ENCODE measurements at regions not wholly inside any gene's neighbourhood (a gene's known extent, or its start where the extent isn't known, plus 50 kb on each side); places are given as distances from the start of the nearest gene placed in this dataset.

DNA sequence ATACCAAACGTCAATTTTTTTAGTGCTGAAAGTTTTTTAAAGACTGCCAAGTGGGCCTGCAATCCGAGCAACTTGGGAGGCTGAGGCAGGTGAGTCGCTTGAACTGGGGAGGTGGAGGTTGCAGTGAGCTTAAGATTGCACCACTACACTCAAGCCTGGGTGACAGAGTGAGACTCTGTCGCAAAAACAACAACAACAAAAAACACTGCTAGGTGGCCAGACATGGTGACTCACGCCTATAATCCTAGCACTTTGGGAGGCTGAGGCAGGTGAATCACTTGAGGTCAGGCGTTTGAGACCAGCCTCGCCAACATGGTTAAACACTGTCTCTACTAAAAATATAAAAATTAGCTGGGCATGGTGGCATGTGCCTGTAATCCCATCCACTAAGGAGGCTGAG is 202.8 kb upstream of the COPS8 start:
- DNase-seq: no peak

DNA sequence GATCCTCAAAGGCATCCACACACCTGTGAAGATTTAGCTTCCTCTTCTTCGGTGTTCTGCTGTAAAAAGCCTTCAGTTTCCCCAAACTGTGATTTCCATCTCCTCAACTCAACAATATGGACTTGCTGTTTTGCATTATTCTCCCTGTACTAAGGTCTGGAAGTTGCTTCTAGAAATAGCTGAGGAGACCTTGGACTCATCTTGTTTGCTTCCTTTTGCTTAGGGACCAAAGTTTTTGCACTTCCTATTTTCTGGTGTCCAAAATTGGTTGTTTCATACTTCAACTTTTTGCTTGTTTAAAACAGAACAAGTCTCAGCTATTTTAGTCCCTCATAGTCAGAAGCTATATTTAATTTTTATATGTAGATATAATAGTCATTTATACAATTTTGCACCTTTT is 201.9 kb upstream of the COPS8 start:
- no peak for DNase-seq

DNA sequence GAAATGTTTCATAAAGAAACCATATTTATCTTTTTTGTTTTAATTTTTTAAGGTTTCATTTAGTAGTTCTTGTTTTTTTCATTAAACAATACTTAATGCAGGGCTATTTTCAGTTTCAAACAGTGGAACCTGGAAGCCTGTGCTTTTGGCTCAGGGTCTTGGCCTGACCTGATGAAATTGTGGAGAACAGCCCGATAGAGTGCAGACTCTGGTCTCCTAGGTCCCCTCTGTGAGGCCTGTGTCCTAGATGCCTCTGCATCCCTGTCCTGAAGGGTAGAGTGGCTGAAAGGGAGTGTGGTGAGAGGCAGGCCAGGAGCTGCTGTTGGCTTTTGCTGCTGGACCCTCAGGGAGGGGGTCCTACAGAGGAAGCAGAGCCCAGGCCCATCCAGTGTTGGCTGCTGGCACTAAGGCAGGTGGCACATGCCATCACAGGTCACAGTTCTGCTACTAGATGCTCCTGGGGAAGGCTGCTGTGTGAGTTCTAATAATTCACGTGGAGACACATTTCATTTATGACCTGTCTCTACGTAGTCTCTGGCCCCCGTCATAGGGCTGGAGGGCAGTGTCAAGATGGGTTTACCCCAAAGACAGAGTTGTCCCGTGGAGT is 201.0 kb upstream of the COPS8 start:
- no peak for DNase-seq

DNA sequence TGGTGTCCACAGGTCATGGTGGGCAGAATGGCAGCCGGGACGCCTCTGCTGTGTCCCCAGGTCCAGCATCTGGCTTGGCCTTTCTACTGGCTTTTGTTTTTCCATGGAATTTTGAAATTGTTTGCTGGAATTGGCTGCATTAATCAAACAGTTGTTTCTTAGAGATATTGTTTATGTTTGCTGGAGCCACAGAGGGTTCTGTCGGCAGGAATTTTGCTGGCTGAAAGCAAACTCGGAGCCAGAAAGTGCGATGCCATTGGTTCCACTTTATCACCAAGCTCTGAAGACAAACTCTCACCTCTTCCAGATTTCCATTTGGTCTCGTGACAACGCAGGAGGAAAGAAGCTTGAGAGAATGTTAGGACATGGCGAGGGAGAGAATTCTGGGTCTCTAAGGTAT is 199.2 kb upstream of the COPS8 start:
- DNase-seq: no peak

DNA sequence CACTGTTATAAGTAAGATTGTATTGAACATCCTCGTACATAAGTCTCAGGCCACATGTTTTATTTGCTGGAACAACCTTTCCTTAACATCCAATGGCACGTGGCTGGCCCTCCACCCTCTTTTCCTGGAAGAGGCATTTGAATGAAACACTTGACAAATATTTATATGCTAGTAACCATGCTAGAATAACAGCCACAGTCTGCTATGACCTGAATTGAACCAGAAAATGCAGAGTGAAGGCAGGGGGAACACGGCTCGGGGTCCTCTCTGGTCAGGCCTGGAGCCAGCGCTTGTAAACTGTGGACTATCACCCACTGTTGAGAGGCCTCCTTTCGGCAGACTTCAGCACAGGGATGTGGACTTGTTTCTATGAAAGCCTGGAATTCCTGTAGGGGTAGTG is 198.2 kb upstream of the COPS8 start:
- no peak for DNase-seq

DNA sequence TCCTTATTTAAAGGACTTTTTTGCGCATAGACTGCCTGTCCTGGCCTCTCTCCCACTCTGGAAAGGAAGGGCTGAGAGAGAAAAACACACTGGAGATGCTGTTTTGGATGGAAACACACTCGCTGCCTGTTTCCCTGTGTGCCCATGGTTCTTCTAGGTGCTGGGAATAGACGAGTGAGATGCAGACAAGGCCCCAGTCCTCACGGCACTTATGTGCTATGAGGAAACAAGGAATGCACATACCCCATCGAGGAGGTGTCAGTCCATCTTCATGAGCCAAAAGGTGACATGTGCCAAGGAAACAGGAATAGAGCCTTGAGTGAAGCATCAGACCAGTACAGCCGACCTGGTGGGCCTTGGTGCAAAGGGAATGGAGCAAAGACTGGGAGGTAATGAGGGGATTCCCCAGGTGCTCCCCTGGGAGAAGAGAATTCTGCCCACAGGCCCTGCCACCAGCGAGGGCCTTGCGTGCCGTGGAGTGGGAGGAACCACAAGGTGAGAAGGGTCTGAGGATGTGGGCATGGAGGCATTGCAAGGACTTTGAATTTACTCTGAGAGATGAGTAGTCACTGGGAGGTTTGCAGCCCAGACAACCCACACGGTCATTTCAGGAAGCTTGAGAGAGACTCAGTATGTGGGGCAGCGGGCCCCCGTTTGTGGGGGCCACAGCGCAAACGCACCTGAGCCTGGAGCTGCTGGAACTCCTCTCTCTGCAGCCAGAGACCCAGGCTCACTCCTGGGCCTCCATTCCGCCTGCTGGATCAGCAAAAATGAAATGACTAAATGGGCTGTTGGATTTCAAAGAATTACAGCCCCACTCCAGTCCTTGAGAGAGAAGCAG is 197.5 kb upstream of the COPS8 start:
- DNase-seq: no peak

DNA sequence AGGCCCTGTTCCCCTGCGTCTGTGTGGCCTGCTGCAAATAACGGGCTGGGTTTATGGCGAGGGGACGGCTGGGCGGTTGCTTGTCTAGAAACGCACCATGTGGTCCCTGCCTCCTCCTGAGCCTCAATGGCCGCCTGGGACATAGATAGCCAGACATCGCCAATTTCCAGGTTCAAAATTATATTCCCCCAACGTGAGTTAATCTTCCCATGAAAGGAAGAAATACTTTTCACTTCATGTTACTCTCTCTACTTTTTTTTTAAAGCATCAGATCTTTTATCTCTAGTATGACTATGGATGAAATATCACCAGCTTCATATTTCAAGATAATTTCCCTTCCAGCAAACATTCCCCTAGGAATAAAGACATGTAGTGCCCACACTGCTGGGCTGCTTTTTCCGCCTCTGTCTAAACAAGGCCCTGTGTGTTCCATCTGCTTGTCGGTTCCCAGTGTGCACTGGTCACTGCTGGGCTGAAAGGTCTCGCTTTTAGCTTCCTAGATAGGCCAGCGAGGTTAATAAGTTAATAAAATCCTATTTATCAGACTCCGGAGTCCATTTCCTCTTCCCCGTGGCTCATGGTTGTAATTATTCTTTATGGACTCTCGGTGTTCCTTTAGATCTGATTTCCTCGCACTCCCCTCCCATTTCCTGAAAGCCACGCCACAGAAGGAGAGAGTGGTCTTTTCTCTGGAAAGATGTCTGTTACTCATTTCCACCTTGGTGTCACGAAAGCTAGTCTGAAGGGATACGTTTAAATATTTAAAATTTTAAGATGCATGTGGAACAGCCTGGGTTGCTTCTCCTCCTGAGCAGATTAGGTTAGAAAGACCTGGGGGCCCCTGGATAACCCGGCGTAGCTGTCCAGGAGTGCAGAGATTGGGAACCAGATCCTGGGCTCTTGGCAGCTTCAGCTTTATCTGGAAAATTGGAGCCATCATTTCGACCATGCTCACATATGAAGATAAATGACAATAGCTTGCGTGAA is 196.6 kb upstream of the COPS8 start:
- no peak for DNase-seq

DNA sequence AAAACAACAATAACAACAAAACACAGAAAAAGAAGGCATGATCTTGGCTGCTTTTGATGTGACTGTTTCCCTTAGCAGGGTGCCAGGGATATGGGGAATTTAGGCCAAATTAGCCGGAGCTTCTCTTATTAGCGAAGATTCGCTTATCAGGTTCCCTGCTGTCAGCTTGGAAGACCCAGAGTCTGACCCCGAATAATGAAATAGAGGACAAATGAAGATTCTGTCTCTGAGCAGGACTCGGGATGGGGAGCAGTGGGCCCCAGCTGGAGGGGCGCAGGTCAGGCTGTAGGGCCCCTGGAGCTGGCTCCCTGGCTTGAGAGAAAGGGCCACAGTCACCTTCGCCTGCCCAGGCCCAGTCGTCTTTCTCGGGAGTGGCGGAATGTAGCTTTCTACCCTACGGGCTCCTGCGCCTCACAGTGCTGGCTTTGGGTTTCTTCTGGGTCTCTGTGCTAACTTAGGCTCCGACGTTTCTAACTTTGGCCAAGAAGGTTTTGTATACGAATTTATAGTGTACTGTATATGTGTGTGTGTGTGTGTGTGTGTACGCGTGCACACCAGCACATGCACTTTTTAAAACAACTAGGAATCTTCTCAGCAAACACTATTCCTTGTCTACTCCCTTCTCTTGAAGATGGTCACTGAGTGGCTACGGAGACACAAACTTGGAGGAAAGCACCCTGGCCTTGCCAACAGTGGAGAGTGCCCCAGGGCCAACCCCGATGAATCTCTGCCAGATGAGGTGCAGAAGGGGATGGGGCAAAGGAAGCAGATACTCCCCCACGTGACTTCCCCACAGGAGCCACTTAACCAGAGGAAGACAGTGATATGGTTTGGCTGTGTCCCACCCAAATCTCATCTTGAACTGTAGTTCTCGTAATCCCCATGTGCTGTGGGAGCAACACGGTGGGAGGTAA is 195.6 kb upstream of the COPS8 start:
- no peak for DNase-seq

DNA sequence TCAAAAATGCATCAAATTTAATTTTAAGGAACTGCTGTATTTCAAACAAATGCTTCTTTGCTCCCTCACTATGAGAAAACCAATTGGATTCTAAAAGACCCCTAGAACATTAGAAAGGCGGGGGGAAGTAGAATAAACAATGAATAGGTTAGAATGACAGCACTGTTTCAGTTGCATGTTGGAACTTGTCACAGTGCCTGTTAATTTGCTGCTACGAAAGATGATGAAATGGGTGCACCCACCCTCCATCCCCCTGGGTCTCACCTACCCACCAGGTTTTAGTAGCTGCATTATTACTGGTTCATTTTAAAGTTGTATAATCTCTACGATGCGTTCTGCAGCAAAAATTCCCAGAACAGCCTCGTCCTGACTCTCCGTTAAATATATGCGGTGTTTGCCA is 193.0 kb upstream of the COPS8 start:
- DNase-seq: no peak

DNA sequence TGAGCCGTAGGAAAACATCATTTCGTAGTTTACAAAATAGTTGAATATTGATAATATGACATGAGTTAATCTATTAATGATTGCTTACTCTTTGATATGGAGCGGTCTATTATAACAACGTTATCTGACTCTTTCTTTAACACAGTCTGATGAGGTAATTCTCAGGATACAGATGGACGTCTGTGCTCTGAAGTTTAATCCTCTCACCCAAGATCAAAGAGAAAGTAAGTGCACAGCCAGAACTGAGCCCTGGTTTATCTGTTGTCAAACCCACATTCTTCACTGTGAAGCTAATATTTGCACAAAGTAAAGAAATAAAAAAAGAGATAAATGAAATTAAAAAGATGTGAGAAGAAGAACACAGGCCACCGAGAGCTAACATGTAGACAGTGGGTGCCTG is 190.9 kb upstream of the COPS8 start:
- DNase-seq: no peak

DNA sequence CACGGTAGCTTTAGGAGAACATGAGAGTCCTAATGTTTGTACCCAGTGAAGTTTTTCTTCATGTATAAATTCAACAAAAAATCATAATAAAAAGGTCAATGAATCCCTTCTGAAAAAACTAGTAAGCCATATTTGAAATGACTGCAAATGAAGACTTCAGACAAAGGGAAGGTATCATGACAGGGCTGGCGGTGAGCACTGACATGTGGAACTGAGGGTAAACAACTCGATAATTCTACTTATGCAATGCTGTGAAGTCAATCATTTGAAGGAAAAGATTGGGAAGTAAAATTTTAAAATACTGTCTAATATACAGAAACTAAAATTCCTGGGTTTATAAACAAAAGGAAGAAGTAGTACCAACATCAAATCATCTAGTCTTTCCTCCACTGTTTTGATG is 190.2 kb upstream of the COPS8 start:
- DNase-seq: no peak

DNA sequence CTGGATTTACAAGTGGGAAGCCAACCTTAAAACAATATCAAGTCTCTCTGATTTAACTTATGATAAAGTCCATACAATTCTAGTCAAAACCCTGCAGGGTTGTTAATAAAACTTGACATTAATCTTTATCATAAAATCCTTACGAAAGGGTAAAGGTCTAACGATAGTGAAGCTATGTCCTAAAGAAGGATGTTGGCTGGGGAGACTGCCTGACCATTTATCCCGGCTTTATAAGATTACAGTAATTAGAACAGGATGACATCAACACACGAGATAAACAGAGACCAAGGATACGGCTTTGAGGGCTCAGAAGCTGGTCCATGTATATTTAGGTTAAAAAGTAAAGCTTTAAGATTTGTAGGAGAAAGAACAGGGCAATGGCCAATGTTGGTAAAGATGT is 189.0 kb upstream of the COPS8 start:
- no peak for DNase-seq

DNA sequence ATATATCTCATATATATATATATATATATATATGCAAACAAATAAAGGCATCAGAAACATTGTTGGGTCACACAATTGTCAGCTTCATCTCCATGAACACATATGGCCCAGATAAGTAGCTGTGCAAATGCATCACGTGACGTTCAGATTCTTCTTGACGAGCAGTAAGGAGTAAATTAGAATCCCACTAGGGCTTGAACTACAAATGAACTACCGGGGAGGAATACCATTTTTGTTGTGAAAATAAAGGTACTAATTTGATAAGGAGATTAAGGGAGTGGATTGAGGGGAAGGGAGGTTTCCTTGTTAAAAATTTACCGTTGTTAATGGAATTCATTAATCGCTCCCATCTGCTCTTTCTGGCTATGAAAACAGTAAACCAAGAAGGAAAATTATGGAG is 186.5 kb upstream of the COPS8 start:
- DNase-seq: no peak

DNA sequence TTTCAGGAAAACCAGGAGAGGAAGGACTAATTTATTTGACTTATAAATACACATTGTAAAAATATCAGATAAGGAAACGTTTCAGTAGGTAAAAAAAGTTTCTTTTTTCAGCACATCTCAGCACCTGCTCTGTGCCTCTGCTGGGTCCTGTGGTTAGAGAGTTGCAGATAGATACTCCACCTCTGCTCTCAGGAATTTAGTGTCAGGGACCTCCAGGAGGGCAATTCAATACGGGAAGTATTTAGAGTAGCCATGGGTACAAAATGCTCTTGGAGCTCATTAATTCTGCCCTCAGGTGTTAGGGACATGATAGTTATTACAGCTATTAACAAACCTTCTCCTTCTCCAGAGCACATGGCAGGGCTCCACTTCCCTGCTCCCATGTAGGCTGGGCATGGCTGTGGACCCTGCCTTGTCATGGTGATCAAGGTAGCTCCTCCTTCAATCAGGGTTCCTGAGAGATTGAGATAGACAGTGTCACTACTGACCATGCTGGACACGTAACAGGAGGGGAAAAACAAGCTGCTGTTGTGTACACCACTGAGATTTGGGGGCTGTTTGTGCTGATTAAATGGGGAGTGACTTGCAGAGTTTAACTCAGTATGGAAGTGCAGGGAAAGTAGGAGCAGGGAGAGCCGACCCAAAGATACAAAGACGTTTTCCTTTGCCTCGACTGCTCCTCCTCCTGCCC is 185.6 kb upstream of the COPS8 start:
- DNase-seq: no peak

DNA sequence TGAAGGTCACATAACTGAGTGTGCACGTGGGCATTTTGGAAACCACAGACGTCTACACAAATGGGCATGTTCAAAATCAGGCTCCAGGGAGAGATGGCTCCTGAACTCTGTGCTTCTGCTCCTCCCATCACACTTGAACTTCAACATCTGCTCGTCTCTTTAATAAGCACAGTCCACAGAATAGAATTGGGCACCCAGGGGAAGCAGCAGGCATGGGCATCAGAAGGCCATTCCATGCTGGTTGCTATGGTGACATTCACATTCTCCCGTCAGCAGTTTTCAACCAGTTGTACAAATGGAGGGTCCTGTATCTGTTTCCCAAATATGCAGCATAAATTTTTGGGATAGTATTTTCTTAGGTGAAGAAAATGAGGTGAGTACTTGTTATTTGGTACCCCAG is 183.7 kb upstream of the COPS8 start:
- no peak for DNase-seq

DNA sequence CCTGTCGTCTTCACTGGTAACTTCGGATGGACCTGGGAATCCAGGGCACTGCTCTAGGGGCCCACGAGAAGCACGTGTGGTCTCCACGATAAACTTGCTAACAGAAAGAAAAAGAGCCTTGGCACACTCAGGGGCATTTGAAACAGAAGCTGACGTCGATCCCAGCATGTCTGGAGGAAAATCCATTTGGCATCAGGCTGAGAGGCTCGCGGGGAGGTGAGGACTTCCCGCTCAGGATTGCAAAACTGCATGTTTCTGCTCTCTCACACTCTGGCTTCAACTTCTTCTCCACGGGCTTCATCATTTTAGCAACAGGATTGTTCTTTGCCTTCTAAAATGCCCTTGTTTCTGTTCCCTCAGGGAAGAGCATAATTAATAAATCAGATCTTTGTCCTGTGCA is 181.7 kb upstream of the COPS8 start:
- no peak for DNase-seq

DNA sequence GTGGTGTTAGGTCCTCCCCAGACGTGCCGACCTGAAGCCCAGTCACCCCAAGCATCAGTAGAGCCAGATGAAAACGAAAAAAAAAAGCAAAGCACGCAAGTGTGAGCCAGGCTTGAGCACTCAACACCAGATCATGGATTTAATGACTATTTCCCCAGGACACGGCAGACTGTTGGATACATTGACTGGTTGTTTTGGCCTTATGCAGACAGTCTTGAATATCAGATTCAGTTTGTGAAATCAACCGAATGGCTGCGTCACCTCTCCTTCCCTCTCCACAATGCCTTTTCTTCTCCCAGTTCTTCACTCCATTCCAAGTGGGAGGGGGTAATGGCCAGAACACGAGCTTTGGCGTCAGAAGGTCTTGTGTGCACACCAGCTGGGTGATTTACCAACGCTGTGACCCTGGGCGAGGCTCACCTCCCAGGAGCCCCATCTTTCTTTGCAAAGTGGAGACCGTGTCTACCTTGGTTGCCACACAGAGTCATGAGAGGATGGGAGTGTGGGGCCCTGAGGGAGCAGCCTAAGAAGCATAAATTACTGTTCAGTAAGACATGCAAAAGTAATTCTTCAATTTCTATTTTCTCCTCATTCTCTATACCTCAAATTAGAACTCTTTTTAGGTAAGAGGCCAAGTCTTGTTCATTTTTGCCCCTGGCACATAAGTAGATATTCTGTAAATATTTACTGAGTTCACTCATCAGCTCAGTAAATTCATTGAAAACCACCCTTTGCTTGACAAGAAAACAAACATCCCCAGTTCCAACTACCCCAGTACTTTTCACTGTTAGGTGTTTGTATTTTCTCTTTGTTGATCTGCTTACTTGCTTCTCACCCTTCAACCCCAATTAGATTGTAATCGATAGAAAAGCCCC is 181.1 kb upstream of the COPS8 start:
- DNase-seq: no peak

DNA sequence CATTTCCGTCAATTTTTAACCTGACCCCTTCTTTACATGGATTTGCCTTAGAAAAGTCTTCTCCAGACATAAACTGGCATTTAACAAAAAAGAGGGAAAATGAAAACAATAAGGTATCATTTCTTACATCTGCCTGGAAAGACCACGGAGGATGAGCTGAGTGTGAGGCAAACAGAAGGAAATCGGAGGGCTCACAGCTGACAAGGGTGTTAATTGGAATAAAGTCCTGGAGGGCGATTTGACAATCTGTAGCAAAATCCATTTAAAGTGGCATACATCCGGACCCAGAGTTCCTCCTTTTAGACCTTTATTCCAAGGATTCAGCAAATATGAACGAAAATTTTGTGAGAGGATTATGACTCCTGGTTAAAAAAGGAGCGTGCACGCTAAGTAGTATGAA is 179.7 kb upstream of the COPS8 start:
- no peak for DNase-seq

DNA sequence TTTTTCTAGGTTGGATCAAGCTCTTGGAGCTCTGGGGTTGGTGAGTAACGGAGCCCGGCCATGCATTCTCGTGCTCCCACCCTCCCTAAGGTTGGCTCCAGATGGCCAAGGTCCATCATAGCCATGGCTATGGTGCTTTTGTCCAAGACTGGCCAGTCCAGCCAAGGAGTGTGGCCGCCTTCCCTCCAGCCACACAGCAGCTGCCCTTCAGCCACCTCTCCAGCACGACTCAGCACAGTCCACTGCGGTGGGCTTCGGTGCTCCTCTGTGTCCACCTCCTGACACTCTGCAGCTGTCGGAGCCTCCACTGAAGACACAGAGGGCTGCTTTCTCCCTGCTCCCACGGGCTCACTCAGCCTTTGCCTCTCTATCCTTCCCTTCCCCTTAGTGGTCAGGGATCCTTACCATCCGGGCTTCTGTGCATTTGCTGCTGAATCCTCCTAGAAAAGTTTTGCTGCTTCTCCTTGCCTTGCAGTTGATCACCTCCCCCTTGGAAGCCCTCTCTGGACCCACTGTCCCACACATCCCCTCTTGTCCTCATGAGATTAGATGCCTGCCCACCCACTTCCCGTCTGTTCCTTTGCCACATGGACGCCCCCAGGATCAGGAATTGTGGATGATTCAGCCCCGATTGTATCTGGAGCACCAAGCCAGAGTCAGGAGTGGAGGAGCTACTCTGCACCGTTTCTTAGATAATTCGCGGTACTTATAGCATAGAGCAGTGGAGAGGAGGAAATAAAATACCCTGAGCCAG is 177.1 kb upstream of the COPS8 start:
- no peak for DNase-seq

DNA sequence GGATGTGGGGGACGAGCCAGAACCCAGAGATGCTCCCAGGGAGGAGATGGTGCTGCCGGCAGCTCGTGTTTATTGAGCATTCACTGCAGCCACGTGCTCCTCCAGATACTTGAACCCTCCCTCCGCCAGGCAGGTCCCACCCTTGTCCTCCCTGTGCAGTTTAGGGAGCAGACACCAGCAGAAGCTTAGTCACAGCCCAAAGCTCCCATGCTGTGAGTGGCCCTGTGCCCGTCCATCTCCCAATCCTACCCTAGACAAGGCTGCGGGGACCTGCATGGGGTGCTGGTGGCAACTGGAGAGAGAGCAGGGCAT is 176.5 kb upstream of the COPS8 start:
- DNase-seq: no peak
